ENCODE measurements at regions not wholly inside any gene's neighbourhood (a gene's known extent, or its start where the extent isn't known, plus 50 kb on each side); places are given as distances from the start of the nearest gene placed in this dataset.

DNA sequence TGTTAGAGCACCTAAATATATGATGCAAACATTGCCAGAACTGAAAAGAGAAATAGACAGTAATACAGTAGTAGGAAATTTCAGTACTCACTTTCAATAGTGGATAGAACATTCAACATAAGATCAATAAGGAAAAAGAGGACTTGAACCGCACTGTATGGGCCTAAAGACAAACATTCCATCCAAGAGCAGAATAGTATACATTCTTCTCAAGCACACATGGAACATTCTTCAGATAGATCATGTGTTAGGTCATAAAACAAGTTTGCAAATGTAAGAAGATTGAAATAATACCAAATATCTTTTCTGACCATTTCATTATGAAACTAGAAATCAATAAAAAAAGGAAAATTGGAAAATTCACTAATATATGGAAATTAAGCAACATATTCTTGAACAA is 185.4 kb upstream of the FOXP2 start:
- no peaks in the 10 kb centered on the region for H3K4me1 Mint-ChIP-seq (ENCODE audit: low read depth, unreplicated experiment)
- H3K27me3 Mint-ChIP-seq (ENCODE audit: unreplicated experiment), result no peaks in the 10 kb centered on the region
- TF ChIP-seq, protein P1, sequence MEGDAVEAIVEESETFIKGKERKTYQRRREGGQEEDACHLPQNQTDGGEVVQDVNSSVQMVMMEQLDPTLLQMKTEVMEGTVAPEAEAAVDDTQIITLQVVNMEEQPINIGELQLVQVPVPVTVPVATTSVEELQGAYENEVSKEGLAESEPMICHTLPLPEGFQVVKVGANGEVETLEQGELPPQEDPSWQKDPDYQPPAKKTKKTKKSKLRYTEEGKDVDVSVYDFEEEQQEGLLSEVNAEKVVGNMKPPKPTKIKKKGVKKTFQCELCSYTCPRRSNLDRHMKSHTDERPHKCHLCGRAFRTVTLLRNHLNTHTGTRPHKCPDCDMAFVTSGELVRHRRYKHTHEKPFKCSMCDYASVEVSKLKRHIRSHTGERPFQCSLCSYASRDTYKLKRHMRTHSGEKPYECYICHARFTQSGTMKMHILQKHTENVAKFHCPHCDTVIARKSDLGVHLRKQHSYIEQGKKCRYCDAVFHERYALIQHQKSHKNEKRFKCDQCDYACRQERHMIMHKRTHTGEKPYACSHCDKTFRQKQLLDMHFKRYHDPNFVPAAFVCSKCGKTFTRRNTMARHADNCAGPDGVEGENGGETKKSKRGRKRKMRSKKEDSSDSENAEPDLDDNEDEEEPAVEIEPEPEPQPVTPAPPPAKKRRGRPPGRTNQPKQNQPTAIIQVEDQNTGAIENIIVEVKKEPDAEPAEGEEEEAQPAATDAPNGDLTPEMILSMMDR (IDR thresholded peaks at IDR 0.05; ENCODE audit: partially characterized antibody, unreplicated experiment), result no peak
- no peak overlapping the region for H3K27ac Mint-ChIP-seq (ENCODE audit: unreplicated experiment)
- peaks cover 2% of the 10 kb centered on the region for H3K9me3 Mint-ChIP-seq (ENCODE audit: unreplicated experiment)
- H3K4me3 Mint-ChIP-seq (ENCODE audit: unreplicated experiment), result no peak overlapping the region
- no peak for DNase-seq
- peaks cover 5% of the 10 kb centered on the region for H3K36me3 Mint-ChIP-seq (ENCODE audit: unreplicated experiment)

DNA sequence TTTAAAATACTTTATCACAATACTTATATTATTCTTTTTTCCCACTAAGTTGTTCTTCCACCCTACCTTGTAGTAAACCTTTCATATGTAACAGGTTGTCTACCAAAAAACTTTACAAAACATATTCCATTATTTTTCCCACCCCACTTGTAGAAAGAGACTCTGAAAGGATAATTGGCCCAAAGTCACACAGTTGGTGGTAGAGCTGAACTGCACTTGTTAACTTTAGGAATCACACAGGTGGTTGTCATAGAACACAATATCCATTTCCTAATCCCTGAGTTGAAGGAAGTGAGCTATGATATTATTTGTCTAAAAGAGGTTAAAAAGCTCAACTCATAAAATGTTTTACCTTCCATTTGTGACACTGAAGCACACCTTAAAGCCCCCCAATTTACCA is 188.8 kb upstream of the FOXP2 start:
- H3K4me3 Mint-ChIP-seq (ENCODE audit: unreplicated experiment), result no peak overlapping the region
- H3K27me3 Mint-ChIP-seq (ENCODE audit: unreplicated experiment), result no peaks in the 10 kb centered on the region
- no peak overlapping the region for H3K27ac Mint-ChIP-seq (ENCODE audit: unreplicated experiment)
- H3K9me3 Mint-ChIP-seq (ENCODE audit: unreplicated experiment), result no peaks in the 10 kb centered on the region
- DNase-seq, result no peak
- TF ChIP-seq, protein P1 (IDR thresholded peaks at IDR 0.05; ENCODE audit: partially characterized antibody, unreplicated experiment), result no peak
- H3K4me1 Mint-ChIP-seq (ENCODE audit: low read depth, unreplicated experiment), result no peaks in the 10 kb centered on the region
- no peaks in the 10 kb centered on the region for H3K36me3 Mint-ChIP-seq (ENCODE audit: unreplicated experiment)

DNA sequence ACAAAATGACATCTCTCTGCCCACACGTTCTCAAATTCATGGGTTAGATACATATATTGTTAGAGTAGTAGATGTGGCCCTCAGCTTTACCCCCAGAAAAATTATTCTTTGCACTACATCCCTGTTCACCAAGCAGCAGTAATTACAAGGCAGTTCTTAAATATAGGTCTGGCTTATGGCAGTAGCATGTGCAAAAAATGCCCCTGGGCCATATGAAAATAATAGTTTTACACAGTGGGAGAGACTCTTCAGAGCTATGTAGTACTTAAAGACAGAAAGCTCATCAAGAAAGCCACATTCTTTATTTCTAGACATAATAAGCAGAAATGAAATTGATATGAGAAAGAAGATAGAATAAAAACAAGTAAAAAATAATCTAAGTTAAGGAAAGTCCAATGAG is 196.3 kb upstream of the FOXP2 start:
- no peak for DNase-seq
- Mint-ChIP-seq H3K27ac (ENCODE audit: unreplicated experiment) (no peak overlapping the region), H3K4me3 (ENCODE audit: unreplicated experiment) (no peak overlapping the region), H3K27me3 (ENCODE audit: unreplicated experiment) (no peaks in the 10 kb centered on the region), H3K36me3 (ENCODE audit: unreplicated experiment) (no peaks in the 10 kb centered on the region), H3K9me3 (ENCODE audit: unreplicated experiment) (no peaks in the 10 kb centered on the region), H3K4me1 (ENCODE audit: low read depth, unreplicated experiment) (no peaks in the 10 kb centered on the region)
- TF ChIP-seq, protein P1 (IDR thresholded peaks at IDR 0.05; ENCODE audit: partially characterized antibody, unreplicated experiment), result no peak

DNA sequence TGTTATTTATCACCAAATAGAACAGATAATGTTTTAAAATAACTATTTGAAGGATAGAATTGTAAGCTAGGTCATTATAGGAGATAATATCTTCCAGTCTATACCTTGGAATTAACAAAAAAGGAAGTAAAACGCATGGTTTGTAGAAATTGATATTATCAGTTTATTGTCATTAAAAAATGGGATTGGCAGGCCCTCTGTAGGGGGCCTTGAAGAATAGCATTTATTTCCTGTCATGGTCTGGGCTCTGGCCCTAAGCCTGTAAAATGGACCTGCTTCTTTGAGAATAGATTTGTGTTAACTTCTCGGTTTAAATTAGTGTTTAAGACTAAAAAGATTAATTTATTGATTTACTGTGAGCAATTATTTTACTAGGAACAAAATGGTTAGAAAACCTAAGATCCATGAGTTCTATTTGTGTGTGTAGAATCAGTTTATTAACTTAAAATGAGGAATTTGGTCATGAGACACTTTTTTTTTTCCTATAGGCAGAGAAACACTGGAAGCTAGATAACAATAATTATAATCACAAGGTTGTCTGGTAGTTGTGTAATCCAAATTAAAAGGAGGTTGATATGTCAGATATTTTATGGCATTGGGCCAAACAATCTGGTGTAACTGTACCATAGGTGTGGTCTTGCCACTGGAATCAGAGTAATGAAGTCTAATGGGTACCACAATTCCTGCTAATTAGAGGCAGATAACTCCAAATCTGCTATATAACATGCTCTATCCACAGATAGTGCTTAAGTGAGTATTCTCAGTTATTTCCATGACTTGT is 197.4 kb upstream of the FOXP2 start:
- Mint-ChIP-seq H3K4me3 (ENCODE audit: unreplicated experiment) (no peak overlapping the region), H3K4me1 (ENCODE audit: low read depth, unreplicated experiment) (no peaks in the 10 kb centered on the region), H3K27ac (ENCODE audit: unreplicated experiment) (no peak overlapping the region), H3K36me3 (ENCODE audit: unreplicated experiment) (no peaks in the 10 kb centered on the region), H3K27me3 (ENCODE audit: unreplicated experiment) (no peaks in the 10 kb centered on the region), H3K9me3 (ENCODE audit: unreplicated experiment) (no peaks in the 10 kb centered on the region)
- TF ChIP-seq, protein P1 (IDR thresholded peaks at IDR 0.05; ENCODE audit: partially characterized antibody, unreplicated experiment), result no peak
- no peak for DNase-seq

DNA sequence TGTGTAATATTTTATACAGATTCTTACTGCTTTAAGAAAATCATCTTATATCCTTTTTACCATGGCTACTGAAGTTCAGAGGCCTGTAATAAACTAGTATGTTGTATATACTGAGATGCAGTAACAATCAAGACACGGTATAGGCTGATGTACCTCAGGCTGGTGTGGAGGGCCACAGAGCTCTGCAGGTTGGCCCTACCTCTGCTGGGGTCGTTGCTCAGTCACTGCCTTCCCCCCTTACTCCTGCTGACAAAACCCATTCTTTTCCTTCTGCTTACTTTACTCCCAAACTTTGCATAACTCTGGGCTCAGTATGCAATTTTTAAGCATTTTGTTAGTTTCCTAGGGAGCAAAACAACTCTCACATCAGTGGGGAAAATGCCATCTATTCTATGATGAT is 200.1 kb upstream of the FOXP2 start:
- TF ChIP-seq, protein P1 (IDR thresholded peaks at IDR 0.05; ENCODE audit: partially characterized antibody, unreplicated experiment), result no peak
- Mint-ChIP-seq H3K36me3 (ENCODE audit: unreplicated experiment) (no peaks in the 10 kb centered on the region), H3K4me3 (ENCODE audit: unreplicated experiment) (no peak overlapping the region), H3K27me3 (ENCODE audit: unreplicated experiment) (no peaks in the 10 kb centered on the region), H3K27ac (ENCODE audit: unreplicated experiment) (no peak overlapping the region), H3K9me3 (ENCODE audit: unreplicated experiment) (no peaks in the 10 kb centered on the region), H3K4me1 (ENCODE audit: low read depth, unreplicated experiment) (no peaks in the 10 kb centered on the region)
- no peak for DNase-seq
